ENCODE measurements at regions not wholly inside any gene's neighbourhood (a gene's known extent, or its start where the extent isn't known, plus 50 kb on each side); places are given as distances from the start of the nearest gene placed in this dataset.

DNA sequence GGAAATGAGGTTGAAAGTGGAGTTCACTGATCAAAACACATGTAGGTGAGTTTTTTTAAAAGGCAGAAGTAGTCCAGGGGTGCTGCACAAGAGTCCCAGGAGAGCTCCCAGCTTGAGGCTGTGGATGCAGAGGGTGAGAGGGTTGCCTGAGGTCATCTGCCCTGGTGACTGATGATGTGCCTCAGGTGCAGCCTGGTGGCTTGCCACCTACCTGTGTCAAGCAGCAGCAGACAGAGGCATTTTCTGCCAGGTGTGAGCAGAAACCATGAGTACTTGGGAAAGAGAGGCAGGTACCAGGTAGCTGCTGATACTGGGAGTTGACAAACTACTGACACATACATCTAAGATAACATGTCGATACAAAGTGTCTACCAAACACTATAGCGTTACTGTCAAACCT is 92.5 kb downstream of the SCP2D1 start:
- WGBS, 2 donors, result 90 to 91% methylated on average over 2 of the region's 2 CpGs
- DNase-seq (ENCODE audit: low spot score in 2 of 2), result no peak
- TF ChIP-seq POLR2A (IDR thresholded peaks at IDR 0.05), result no peak
- TF ChIP-seq, protein P1, sequence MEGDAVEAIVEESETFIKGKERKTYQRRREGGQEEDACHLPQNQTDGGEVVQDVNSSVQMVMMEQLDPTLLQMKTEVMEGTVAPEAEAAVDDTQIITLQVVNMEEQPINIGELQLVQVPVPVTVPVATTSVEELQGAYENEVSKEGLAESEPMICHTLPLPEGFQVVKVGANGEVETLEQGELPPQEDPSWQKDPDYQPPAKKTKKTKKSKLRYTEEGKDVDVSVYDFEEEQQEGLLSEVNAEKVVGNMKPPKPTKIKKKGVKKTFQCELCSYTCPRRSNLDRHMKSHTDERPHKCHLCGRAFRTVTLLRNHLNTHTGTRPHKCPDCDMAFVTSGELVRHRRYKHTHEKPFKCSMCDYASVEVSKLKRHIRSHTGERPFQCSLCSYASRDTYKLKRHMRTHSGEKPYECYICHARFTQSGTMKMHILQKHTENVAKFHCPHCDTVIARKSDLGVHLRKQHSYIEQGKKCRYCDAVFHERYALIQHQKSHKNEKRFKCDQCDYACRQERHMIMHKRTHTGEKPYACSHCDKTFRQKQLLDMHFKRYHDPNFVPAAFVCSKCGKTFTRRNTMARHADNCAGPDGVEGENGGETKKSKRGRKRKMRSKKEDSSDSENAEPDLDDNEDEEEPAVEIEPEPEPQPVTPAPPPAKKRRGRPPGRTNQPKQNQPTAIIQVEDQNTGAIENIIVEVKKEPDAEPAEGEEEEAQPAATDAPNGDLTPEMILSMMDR (IDR thresholded peaks at IDR 0.05), result no peak
- H3K4me3 ChIP-seq (ENCODE audit: low read depth, poor library complexity, severe bottlenecking), result no peak overlapping the region
- intact Hi-C loops (cut with DNase I; ENCODE audit: low total_unique reads), result loop anchor here (10.0 kb wide), 1 partner anchor 299 kb away; no protein-coding TSS in a partner anchor

DNA sequence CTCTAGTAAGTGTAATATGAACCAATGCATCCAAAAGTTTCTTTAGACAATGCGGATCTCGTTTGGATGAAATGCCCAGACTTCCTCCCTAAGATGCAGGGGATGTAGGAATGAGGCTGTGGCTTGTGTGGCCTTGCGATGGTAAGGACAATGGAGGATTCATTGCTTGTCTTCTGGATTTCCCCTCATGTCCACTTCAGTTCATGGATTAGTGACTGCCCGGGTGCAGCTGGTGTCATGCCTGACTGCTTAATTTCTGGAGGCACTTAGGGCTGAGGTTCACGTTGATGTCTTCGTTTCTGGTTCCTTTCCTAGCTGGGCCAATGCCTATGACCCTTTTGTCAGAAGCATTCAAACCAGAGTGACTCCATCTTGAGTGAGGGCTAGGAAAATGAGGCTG is 93.8 kb downstream of the SCP2D1 start:
- intact Hi-C loops (cut with DNase I; ENCODE audit: low total_unique reads), result loop anchor here (10.0 kb wide), 1 partner anchor 297 kb away; no protein-coding TSS in a partner anchor
- no peak overlapping the region for H3K4me3 ChIP-seq (ENCODE audit: low read depth, poor library complexity, severe bottlenecking)
- TF ChIP-seq, protein P1 (IDR thresholded peaks at IDR 0.05), result no peak
- no peak for TF ChIP-seq POLR2A (IDR thresholded peaks at IDR 0.05)
- WGBS, 2 donors, result 88% methylated on average over 6 of the region's 6 CpGs
- DNase-seq (ENCODE audit: low spot score in 2 of 2), result no peak

- WGBS, 2 donors, result 58 to 86% methylated on average over 3 of the region's 3 CpGs
- intact Hi-C loops (cut with DNase I; ENCODE audit: low total_unique reads), result loop anchor here (10.0 kb wide), 1 partner anchor 297 kb away; no protein-coding TSS in a partner anchor
- no peak for DNase-seq (ENCODE audit: low spot score in 2 of 2)
- TF ChIP-seq, protein P1 (IDR thresholded peaks at IDR 0.05), result no peak
- TF ChIP-seq POLR2A (IDR thresholded peaks at IDR 0.05), result no peak
- H3K4me3 ChIP-seq (ENCODE audit: low read depth, poor library complexity, severe bottlenecking), result no peak overlapping the region
Measured at GRCh38 chr20:18908109-18908508, 94.5 kb downstream of the SCP2D1 start.

- TF ChIP-seq, protein P1 (IDR thresholded peaks at IDR 0.05), result no peak
- TF ChIP-seq POLR2A (IDR thresholded peaks at IDR 0.05), result no peak
- H3K4me3 ChIP-seq (ENCODE audit: low read depth, poor library complexity, severe bottlenecking), result no peak overlapping the region
- DNase-seq (ENCODE audit: low spot score in 2 of 2), result no peak
- intact Hi-C loops (cut with DNase I; ENCODE audit: low total_unique reads), result loop anchor here (10.0 kb wide), 1 partner anchor 296 kb away; no protein-coding TSS in a partner anchor
Measured at GRCh38 chr20:18909254-18909653, 95.7 kb downstream of the SCP2D1 start.

DNA sequence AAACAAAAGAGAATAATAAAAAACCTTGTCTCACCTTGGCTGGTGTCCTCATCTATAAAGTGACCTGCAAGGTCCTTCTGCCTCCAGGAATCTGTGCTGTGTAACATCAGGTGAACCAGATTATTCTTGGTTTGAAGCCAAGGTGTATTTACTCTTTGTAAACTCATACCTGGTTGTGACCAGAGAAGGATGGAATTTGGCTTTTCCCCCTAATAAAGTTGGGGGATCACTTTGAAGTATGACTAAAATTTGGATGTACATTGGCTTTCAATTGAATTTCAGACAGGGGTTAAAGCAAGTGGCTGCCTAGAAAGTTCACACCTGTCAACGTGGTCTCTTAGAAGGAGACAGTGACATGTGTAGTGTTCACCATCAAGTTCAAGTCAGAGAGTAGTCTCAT is 100.1 kb downstream of the SCP2D1 start:
- H3K4me3 ChIP-seq (ENCODE audit: low read depth, poor library complexity, severe bottlenecking), result no peak overlapping the region
- 74 to 97% methylated on average over 1 of the region's 1 CpG for WGBS, 2 donors
- DNase-seq (ENCODE audit: low spot score in 2 of 2), result no peak
- intact Hi-C loops (cut with DNase I; ENCODE audit: low total_unique reads), result no loop called here
- TF ChIP-seq POLR2A (IDR thresholded peaks at IDR 0.05), result no peak
- TF ChIP-seq, protein P1 (IDR thresholded peaks at IDR 0.05), result no peak

- no peak for TF ChIP-seq POLR2A (IDR thresholded peaks at IDR 0.05)
- TF ChIP-seq, protein P1 (IDR thresholded peaks at IDR 0.05), result no peak
- WGBS, 2 donors, result 71 to 77% methylated on average over 2 of the region's 2 CpGs
Measured at GRCh38 chr20:18914796-18915195, 101.2 kb downstream of the SCP2D1 start.

More at GRCh38 chr20:18914796-18915195, 101.2 kb downstream of the SCP2D1 start:
- no peak overlapping the region for H3K4me3 ChIP-seq (ENCODE audit: low read depth, poor library complexity, severe bottlenecking)
- no peak for DNase-seq (ENCODE audit: low spot score in 2 of 2)
- intact Hi-C loops (cut with DNase I; ENCODE audit: low total_unique reads), result no loop called here

Data from lower leg skin (tissue), 4 donors.